GM21529 (cell line): ENCODE measurements at regions not wholly inside any gene's neighbourhood (a gene's known extent, or its start where the extent isn't known, plus 50 kb on each side); places are given as distances from the start of the nearest gene placed in this dataset.

Experiments used
- ATAC-seq: cut with Tn5 transposase; IDR thresholded peaks from one replicate; pipeline ENCODE4 v1.9.1; 2021; ENCODE audit not compliant: unreplicated experiment

GRCh38 chr3:28726840-28727239 is 378.2 kb upstream of the AZI2 start:
- peak; percentile 95 for ATAC-seq

- no peak for ATAC-seq
These were observed 378.7 kb upstream of the AZI2 start for GRCh38 chr3:28727307-28727706.

GRCh38 chr3:28738425-28738824 is 389.8 kb upstream of the AZI2 start:
- no peak for ATAC-seq

GRCh38 chr3:28739647-28740046 is 391.0 kb upstream of the AZI2 start:
- ATAC-seq: no peak

- ATAC-seq: no peak
These were observed 394.6 kb upstream of the AZI2 start for GRCh38 chr3:28743271-28743670.

GRCh38 chr3:28743831-28744230 is 395.2 kb upstream of the AZI2 start:
- ATAC-seq: no peak

- no peak for ATAC-seq
These were observed 396.8 kb upstream of the AZI2 start for GRCh38 chr3:28745436-28745835.

GRCh38 chr3:28745916-28746617 is 397.4 kb upstream of the AZI2 start:
- ATAC-seq: no peak

GRCh38 chr3:28746990-28747389 is 398.4 kb upstream of the AZI2 start:
- no peak for ATAC-seq

GRCh38 chr3:28751864-28752263 is 403.2 kb upstream of the AZI2 start:
- no peak for ATAC-seq

- no peak for ATAC-seq
These were observed 403.7 kb upstream of the AZI2 start for GRCh38 chr3:28752290-28752689.

GRCh38 chr3:28756056-28756455 is 407.4 kb upstream of the AZI2 start:
- ATAC-seq: no peak

- ATAC-seq: no peak
These were observed 409.5 kb upstream of the AZI2 start for GRCh38 chr3:28758115-28758514.

- no peak for ATAC-seq
These were observed 412.8 kb upstream of the AZI2 start for GRCh38 chr3:28761375-28761774.

GRCh38 chr3:28765194-28765593 is 416.6 kb upstream of the AZI2 start:
- ATAC-seq: no peak

GRCh38 chr3:28768439-28768838 is 419.8 kb upstream of the AZI2 start:
- no peak for ATAC-seq

GRCh38 chr3:28777806-28778475 is 429.3 kb upstream of the AZI2 start:
- no peak for ATAC-seq

- ATAC-seq: no peak
These were observed 431.9 kb upstream of the AZI2 start for GRCh38 chr3:28780480-28780879.

- ATAC-seq: no peak
These were observed 432.4 kb upstream of the AZI2 start for GRCh38 chr3:28781053-28781452.

GRCh38 chr3:28786446-28786845 is 437.8 kb upstream of the AZI2 start:
- no peak for ATAC-seq

GRCh38 chr3:28788571-28788970 is 439.9 kb upstream of the AZI2 start:
- no peak for ATAC-seq

GRCh38 chr3:28791713-28792255 is 443.2 kb upstream of the AZI2 start:
- no peak for ATAC-seq
